Upper lobe of left lung (tissue), 6 donors: ENCODE measurements at regions not wholly inside any gene's neighbourhood (a gene's known extent, or its start where the extent isn't known, plus 50 kb on each side); places are given as distances from the start of the nearest gene placed in this dataset.

ENCODE experiments used
- ATAC-seq, 2 donors: fragments of 200-7000 bp; cut with Tn5 transposase; one replicate each; pipeline ENCODE4 v1.9.1; 2022; ENCODE audit warnings: mild to moderate bottlenecking in 2 of 2, moderate library complexity in 2 of 2; ENCODE audit not compliant: low FRiP score in 2 of 2
- DNase-seq, 2 donors: peaks; one replicate each; pipeline ENCODE4 v3.0.0-alpha.2; 2019 to 2020
- H3K27ac ChIP-seq, 4 donors: fragments of 200-600 bp; sonication (generic); one replicate each; pipeline ENCODE4 v1.5.1; 2016 to 2019
- H3K27me3 ChIP-seq, 4 donors: fragments of 200-600 bp; sonication (generic); one replicate each; pipeline ENCODE4 v1.5.1; 2017 to 2019
- H3K36me3 ChIP-seq, 4 donors: fragments of 200-600 bp; sonication (generic); one replicate each; pipeline ENCODE4 v1.5.1; 2016 to 2019
- H3K4me1 ChIP-seq, 4 donors: fragments of 200-600 bp; sonication (generic); one replicate each; pipeline ENCODE4 v1.5.1; 2018 to 2019
- H3K4me3 ChIP-seq, 4 donors: fragments of 200-600 bp; sonication (generic); one replicate each; pipeline ENCODE4 v1.5.1; 2017 to 2019; ENCODE audit warnings: mild to moderate bottlenecking in 2 of 4, moderate library complexity in 1 of 4
- H3K9me3 ChIP-seq, 4 donors: fragments of 200-600 bp; sonication (generic); one replicate each; pipeline ENCODE4 v1.5.1; 2018 to 2019
- EP300 ChIP-seq, 4 donors: sonication (generic); formaldehyde crosslinking; IDR thresholded peaks; one replicate each; pipeline ENCODE4 v1.5.1; 2017; ENCODE audit warnings: antibody characterized with exemption in 4 of 4, control low read depth in 2 of 4
- POLR2A ChIP-seq, 4 donors: fragments of 450-650 bp; IDR thresholded peaks; one replicate each; pipeline ENCODE4 v1.5.1; 2016 to 2017; ENCODE audit warnings: antibody characterized with exemption in 4 of 4, mild to moderate bottlenecking in 2 of 4
- POLR2AphosphoS5 ChIP-seq, 2 donors: sonication (generic); formaldehyde crosslinking; IDR thresholded peaks; one replicate each; pipeline ENCODE4 v1.5.1; 2017; ENCODE audit warnings: antibody characterized with exemption in 2 of 2
- WGBS, 2 donors: methylation state at CpG; one replicate each; pipeline ENCODE4 v1.1.5; 2017 to 2018; 5-methylcytosine and 5-hydroxymethylcytosine counted together
- TF ChIP-seq, protein P1 (sequence below), 6 experiments: fragments of 450-650 bp in 4 of 6; fragments of 200-600 bp in 2 of 6; sonication (generic) in 2 of 6; IDR thresholded peaks; one replicate each; pipeline ENCODE4 v1.5.1; 2016 to 2019; ENCODE audit warnings: antibody characterized with exemption in 6 of 6
- donor health status: DM: no; HTN: no; CAD: no; lungs with moderate emphysema.
- donor health status: DM: no; HTN: yes; CAD: no; lungs with severe emphysema.

DNA sequence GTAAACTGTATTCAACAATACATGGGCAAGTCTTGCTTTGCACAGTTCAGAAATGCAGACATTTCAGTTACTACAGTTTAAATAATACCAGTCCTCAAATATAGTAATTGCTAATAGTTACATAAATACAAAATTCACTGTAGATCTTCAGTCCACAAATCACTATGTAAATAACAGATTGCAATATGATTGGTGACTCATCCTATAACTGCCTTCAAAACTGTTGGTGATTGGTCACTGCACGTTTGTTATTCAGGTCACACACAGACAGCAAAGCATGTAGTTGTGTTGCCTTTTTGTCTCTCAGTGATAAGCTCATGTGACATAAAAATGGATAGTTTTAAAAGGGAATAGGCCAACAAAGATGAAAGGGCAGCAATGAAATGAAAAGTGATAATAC lies 186.5 kb upstream of the CTTNBP2NL start:
- 40 to 41% methylated on average over 1 of the region's 1 CpG for WGBS, 2 donors
- no peak for TF ChIP-seq POLR2AphosphoS5 (IDR thresholded peaks at IDR 0.05)
- no peak for TF ChIP-seq EP300 (IDR thresholded peaks at IDR 0.05)
- no peak for TF ChIP-seq POLR2A (IDR thresholded peaks at IDR 0.05)
- TF ChIP-seq, protein P1, sequence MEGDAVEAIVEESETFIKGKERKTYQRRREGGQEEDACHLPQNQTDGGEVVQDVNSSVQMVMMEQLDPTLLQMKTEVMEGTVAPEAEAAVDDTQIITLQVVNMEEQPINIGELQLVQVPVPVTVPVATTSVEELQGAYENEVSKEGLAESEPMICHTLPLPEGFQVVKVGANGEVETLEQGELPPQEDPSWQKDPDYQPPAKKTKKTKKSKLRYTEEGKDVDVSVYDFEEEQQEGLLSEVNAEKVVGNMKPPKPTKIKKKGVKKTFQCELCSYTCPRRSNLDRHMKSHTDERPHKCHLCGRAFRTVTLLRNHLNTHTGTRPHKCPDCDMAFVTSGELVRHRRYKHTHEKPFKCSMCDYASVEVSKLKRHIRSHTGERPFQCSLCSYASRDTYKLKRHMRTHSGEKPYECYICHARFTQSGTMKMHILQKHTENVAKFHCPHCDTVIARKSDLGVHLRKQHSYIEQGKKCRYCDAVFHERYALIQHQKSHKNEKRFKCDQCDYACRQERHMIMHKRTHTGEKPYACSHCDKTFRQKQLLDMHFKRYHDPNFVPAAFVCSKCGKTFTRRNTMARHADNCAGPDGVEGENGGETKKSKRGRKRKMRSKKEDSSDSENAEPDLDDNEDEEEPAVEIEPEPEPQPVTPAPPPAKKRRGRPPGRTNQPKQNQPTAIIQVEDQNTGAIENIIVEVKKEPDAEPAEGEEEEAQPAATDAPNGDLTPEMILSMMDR (IDR thresholded peaks at IDR 0.05) = no peak
- H3K27me3 ChIP-seq = no peaks in the 10 kb centered on the region
- H3K4me1 ChIP-seq = no peaks in the 10 kb centered on the region
- H3K4me3 ChIP-seq = no peak overlapping the region
- H3K9me3 ChIP-seq = peaks cover 0 to 4% (median 1%) of the 10 kb centered on the region in 4 donors
- H3K36me3 ChIP-seq = no peaks in the 10 kb centered on the region
- no peak overlapping the region for H3K27ac ChIP-seq
- no peak for DNase-seq
- no peak for ATAC-seq

DNA sequence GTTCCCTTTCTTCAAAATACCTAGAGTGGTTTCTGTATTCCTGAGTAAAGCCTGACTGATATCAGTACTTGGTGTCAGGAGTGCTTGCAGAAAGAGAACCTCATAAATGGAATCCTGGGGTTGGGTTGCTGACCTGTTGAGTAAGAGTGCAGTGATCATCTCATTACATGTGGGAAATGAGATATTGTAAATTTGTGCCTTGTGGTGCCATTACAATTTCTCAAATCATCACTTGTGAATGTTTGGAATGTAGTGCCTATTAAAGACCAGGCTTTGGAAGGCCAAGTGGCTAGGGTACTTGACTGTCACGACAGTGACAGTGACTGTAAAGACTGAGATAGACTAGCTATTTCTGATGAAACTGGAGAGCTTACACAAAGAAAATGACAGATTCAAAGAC lies 176.7 kb upstream of the CTTNBP2NL start:
- TF ChIP-seq POLR2AphosphoS5 (IDR thresholded peaks at IDR 0.05) = no peak
- TF ChIP-seq POLR2A (IDR thresholded peaks at IDR 0.05) = no peak
- TF ChIP-seq, protein P1 (IDR thresholded peaks at IDR 0.05) = no peak
- no peak for TF ChIP-seq EP300 (IDR thresholded peaks at IDR 0.05)
- 76 to 87% methylated on average over 1 of the region's 1 CpG for WGBS, 2 donors
- DNase-seq = no peak
- Histone ChIP-seq H3K36me3 (no peaks in the 10 kb centered on the region), H3K4me3 (no peak overlapping the region), H3K9me3 (no peaks in the 10 kb centered on the region), H3K27ac (no peak overlapping the region), H3K4me1 (no peaks in the 10 kb centered on the region), H3K27me3 (no peaks in the 10 kb centered on the region)
- no peak for ATAC-seq

DNA sequence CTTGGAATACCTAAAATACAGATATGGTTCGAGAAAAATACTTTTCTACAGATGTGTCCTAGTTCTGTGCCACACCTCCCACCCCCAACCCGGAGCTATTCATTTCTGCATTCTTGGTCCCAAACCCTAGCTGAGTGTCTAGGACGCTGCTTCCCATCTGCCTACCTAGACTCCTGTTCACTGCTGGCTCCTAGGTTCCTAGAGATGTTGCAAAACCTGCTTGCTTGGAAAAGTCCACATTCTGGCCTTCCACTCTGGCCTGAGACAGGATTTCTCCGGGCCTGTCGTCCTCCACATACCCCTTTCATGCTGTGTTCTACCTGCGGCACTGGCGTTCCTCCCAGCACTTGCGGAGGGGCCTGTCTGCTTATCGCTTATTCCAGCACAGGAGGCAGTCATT lies 165.8 kb upstream of the CTTNBP2NL start:
- H3K36me3 ChIP-seq = no peaks in the 10 kb centered on the region
- no peaks in the 10 kb centered on the region for H3K4me1 ChIP-seq
- ATAC-seq = no peak
- H3K27me3 ChIP-seq = no peaks in the 10 kb centered on the region
- H3K27ac ChIP-seq = no peak overlapping the region
- no peak for TF ChIP-seq POLR2AphosphoS5 (IDR thresholded peaks at IDR 0.05)
- no peak for TF ChIP-seq POLR2A (IDR thresholded peaks at IDR 0.05)
- TF ChIP-seq EP300 (IDR thresholded peaks at IDR 0.05) = no peak
- TF ChIP-seq, protein P1 (IDR thresholded peaks at IDR 0.05) = no peak
- peaks cover 0 to 7% (median 2%) of the 10 kb centered on the region in 4 donors for H3K9me3 ChIP-seq
- 86 to 93% methylated on average over 9 of the region's 9 CpGs for WGBS, 2 donors
- H3K4me3 ChIP-seq = no peak overlapping the region
- no peak for DNase-seq

DNA sequence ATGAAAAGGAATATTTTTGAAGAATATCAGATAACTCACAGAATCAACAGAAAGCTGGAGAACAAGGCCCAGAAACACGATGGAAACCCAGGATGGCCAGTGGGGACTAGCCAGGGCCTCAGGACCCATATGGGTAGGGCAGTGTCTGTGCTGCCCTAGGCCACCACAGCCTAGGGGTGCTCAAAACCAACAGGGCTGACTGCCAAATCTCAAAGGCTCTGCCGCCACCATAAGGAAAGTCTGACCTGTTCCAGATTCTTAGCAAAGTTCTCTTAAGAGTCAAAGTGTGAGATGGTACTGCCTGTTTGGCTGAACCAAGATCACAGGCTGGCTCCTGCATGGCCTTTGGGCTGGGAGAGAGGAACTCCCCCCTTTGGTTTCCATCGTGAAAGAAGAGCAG lies 164.7 kb upstream of the CTTNBP2NL start:
- WGBS, 2 donors = 64 to 69% methylated on average over 3 of the region's 3 CpGs
- no peak for DNase-seq
- no peaks in the 10 kb centered on the region for H3K36me3 ChIP-seq
- H3K9me3 ChIP-seq = peaks cover 0 to 7% (median 2%) of the 10 kb centered on the region in 4 donors
- H3K4me1 ChIP-seq = no peaks in the 10 kb centered on the region
- ATAC-seq = peak in 1 of 2 donors; percentile 19
- no peaks in the 10 kb centered on the region for H3K27me3 ChIP-seq
- TF ChIP-seq POLR2AphosphoS5 (IDR thresholded peaks at IDR 0.05) = no peak
- TF ChIP-seq, protein P1 (IDR thresholded peaks at IDR 0.05) = no peak
- TF ChIP-seq EP300 (IDR thresholded peaks at IDR 0.05) = no peak
- no peak for TF ChIP-seq POLR2A (IDR thresholded peaks at IDR 0.05)
- H3K27ac ChIP-seq = no peak overlapping the region
- no peak overlapping the region for H3K4me3 ChIP-seq

DNA sequence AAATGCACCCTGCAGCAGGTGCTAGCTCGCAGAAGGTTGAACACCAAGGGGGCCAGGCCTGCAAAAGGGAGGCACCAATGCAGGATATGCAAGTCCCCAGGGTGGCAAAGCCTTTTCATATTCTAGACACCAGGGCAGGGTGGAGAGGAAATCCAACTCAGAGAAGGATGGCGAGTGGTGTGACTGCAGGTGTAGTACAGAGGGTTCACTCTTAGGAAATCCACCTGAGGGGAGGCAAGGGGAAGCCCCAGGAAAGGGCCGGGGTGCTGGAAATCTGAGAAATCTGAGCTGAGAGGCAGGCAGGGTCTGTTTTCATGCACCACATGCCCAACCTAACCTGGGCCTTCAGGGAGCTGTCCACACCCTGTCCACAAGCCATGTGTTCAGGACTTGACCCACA lies 163.2 kb upstream of the CTTNBP2NL start:
- DNase-seq (no peak), ATAC-seq (no peak)
- H3K4me3 ChIP-seq = no peak overlapping the region
- no peak overlapping the region for H3K27ac ChIP-seq
- TF ChIP-seq, protein P1 (IDR thresholded peaks at IDR 0.05) = no peak
- TF ChIP-seq POLR2AphosphoS5 (IDR thresholded peaks at IDR 0.05) (no peak), EP300 (IDR thresholded peaks at IDR 0.05) (no peak)
- H3K4me1 ChIP-seq = no peaks in the 10 kb centered on the region
- no peaks in the 10 kb centered on the region for H3K27me3 ChIP-seq
- peaks cover 0 to 7% (median 2%) of the 10 kb centered on the region in 4 donors for H3K9me3 ChIP-seq
- 78 to 90% methylated on average over 3 of the region's 3 CpGs for WGBS, 2 donors
- no peaks in the 10 kb centered on the region for H3K36me3 ChIP-seq
